GM12875 (cell line): ENCODE measurements at regions not wholly inside any gene's neighbourhood (a gene's known extent, or its start where the extent isn't known, plus 50 kb on each side); places are given as distances from the start of the nearest gene placed in this dataset.

ENCODE experiments used
- H3K4me3 ChIP-seq: one replicate; pipeline ENCODE4 v1.5.1; 2011; ENCODE audit warnings: low read depth, low read length, control low read depth
- TF ChIP-seq, protein P1 (sequence below): IDR thresholded peaks from 2 replicates; pipeline ENCODE4 v1.5.1; 2011; ENCODE audit warnings: low read depth, mild to moderate bottlenecking, control low read depth, inconsistent platforms, low read length, moderate library complexity, borderline replicate concordance; ENCODE audit not compliant: insufficient read depth

DNA sequence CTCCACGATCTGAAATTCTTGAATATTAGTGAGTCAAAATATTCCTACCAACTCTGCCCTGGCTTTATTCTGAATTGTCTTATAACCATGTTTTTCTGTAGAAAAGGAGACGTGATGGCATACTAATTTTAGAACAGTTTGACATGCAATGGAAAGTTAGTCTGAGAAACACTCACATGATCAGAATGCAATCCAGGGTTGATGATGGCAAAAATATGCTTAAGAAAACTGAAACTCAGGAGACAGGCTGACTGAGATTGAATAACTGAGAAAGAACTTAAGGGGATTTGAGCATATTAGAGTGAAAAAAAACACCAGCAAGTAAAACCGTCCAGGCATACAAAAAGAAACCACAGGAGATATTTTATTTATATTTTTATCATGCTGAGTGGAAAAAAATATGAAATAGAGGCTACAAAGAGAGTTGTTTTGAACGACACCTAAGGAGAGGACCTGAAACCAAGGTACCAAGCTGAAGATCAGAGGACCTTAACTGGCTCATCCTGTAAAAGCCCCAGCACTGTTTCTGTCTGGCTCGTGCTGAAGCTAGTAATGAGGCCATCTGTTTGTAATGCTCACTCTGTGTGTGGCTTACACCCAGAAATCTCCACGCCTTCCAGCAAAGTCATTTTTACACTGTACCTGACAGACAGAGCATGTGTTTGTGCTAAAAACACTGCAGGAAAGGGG lies 437.2 kb upstream of the PKDCC start:
- TF ChIP-seq, protein P1, sequence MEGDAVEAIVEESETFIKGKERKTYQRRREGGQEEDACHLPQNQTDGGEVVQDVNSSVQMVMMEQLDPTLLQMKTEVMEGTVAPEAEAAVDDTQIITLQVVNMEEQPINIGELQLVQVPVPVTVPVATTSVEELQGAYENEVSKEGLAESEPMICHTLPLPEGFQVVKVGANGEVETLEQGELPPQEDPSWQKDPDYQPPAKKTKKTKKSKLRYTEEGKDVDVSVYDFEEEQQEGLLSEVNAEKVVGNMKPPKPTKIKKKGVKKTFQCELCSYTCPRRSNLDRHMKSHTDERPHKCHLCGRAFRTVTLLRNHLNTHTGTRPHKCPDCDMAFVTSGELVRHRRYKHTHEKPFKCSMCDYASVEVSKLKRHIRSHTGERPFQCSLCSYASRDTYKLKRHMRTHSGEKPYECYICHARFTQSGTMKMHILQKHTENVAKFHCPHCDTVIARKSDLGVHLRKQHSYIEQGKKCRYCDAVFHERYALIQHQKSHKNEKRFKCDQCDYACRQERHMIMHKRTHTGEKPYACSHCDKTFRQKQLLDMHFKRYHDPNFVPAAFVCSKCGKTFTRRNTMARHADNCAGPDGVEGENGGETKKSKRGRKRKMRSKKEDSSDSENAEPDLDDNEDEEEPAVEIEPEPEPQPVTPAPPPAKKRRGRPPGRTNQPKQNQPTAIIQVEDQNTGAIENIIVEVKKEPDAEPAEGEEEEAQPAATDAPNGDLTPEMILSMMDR = no peak

DNA sequence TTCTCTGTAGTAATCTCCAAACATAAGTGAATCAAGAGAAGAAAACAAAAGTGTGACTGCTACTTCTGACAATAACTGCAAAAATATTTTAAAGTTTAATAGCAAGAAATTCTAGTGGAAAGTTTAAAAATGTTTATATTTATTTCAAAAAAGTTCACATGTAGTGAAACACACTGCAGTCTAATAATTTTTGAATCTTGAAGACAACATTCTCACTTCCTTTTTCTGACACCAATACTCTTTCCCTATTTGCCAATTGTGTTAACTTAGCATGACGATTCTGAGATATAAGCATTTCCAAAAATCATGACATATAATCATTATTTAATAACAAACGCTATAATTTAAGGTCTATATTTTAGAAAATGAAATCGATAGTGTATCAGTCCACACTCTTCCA lies 429.1 kb upstream of the PKDCC start:
- no peak overlapping the region for H3K4me3 ChIP-seq
- TF ChIP-seq, protein P1 = no peak

More for the DNA sequence above, 437.2 kb upstream of the PKDCC start:
- no peak overlapping the region for H3K4me3 ChIP-seq

GRCh38 chr2:41621095-41621494 lies 426.7 kb upstream of the PKDCC start:
- TF ChIP-seq, protein P1 = no peak
- no peak overlapping the region for H3K4me3 ChIP-seq

GRCh38 chr2:41621563-41621962 lies 426.3 kb upstream of the PKDCC start:
- TF ChIP-seq, protein P1 = no peak
- no peak overlapping the region for H3K4me3 ChIP-seq

- TF ChIP-seq, protein P1 = no peak
- no peak overlapping the region for H3K4me3 ChIP-seq
These were observed 425.5 kb upstream of the PKDCC start for GRCh38 chr2:41622301-41622700.

DNA sequence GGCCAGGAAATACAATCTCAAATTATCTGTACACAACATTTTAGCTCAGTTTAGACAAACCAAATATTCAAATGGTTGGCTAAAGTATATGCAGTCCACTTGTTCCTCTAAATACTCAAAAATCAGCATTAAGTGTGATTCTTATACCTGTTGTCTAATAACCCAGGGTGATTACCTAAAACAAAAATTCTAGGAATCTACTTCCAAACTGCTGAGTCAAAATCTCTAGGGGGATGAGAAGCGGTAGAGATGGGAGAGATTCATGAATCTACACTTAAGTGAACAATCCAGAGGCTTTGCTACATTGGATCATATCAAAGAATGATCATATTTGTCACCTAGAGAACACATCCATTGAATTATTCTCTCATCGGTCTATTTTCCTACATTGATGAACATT lies 420.9 kb upstream of the PKDCC start:
- no peak overlapping the region for H3K4me3 ChIP-seq
- TF ChIP-seq, protein P1 = no peak

DNA sequence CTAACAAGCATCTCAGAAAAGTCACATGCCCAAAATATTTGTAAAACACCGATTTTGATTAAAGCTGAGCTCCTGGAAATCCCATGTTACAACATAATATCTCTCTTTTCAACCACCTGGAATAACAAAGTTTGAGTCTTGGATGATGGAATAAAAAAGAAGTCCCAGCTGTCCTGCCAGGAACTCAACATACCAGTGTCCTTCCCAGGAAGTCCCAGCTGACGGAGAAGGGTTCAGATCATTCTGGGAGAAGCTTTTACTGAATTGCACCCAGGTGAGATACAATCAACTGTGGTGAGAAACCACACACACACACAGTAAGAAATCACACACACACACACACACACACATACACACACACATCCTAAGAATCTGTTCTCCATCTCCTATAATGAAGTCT lies 413.1 kb upstream of the PKDCC start:
- TF ChIP-seq, protein P1 = no peak
- H3K4me3 ChIP-seq = no peak overlapping the region
